ENCODE measurements at regions not wholly inside any gene's neighbourhood (a gene's known extent, or its start where the extent isn't known, plus 50 kb on each side); places are given as distances from the start of the nearest gene placed in this dataset.
A peak's percentile ranks its signal among the peaks of the same experiment; 100 is the strongest.

DNA sequence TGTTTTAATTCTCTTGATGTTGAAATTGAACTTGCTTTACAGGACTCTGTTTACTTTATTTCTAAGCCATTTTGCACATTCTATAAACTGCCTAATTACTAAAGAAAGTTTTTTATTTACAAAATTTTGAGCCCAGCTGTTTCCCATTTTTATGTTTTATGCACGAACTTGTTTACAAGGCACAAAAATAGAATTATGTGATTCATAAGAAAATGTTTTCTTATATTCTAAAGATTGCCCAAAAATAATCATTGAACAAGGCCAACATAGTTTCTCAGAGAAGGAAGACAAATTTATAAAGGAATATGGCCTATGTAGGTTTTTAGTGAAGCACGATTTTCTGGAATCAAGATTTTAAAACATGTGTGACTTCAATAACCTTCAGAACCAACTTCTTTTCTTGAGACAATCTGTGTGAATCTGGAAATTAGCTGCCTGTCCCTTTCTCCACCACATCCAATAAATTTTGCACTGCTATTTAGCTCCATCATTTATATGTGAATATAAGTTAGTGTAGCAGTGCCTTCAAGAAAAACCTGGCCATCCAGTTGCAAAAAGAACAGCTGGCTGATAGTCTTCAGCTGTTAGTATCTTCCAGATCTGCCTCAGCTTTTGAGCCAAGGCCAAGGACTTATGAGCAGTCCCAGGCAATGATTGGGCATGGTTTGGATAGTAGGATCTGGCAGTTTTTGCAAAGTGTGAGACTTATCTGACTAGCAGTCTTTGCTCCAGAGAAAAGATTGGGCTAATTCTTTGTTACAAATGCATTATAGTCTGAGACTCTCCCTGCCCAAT, 253.2 kb upstream of the COL3A1 start:
- DNase-seq, result peak; percentile 58

DNA sequence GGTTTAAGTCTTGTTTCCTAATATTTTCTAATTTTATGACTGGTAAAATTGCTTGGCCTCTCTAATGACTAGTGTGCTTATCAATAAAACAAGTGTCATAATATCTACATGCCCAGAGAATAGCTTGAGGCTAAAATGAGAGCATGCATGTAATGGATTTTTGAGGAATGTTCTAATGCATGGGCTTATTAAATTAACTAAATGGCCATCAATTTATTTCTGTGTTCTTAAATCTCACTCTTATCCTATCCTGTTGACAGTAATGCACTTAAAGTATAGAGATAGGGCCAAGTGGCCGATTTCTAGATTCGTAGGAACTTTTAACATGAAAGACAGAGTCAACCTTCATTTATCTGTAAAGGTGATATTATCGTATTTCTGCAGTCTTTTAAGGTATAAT, 252.4 kb upstream of the COL3A1 start:
- DNase-seq, result no peak

DNA sequence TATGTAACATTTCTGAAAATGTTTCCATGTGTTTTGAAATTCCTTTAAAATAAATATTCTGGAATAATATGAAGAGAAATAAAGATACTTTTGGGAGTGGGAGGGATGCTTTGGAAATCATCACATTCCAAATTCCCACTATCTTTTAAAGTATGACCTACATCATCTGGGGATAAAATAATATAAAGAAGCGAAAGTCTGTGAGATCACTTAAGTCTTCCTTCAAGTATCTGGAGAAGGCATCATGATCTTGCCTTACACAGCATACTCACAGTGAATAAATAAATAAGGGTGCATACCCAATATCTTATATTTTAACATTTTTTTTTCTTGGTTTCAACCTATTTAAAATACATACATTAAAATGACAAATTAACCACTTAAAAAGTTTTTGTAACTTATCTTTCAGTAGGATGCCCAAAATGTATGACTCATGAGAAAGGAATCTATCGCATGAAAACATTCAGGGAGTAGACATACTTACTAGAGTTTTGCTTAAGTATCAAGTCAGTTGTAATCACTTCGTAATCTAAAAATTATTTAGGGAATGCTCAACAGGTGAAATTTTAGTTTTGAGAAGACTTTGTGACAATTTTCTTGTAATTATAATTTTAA, 248.3 kb upstream of the COL3A1 start:
- DNase-seq, result peak; percentile 52

DNA sequence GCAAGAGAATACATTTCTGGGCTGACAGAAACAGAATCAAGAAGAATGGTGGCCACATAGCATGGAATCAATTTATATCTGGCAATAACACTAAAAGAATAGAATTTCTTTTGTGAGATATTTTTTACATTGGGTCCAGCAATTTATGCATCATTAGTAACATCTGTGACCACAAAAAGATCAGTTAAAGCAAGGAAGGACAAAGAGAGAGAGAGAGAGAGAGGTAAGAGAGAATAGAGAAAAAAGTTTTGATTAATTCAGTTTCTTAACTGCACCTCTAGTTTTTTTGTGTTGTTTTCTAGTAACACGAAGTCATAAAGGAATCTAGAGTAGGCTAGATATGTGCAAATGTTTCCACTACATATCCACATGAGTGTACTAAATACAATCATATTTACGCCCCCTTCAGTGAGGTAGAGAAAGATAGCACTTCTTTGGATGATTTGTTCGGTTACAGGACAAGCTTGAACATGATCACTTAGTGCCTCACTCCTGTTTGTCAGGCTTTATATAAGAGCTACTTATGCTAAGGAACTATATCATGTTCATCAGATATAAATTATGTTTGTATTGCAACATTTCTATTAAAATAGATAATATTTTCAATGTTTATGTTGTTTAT, 247.4 kb upstream of the COL3A1 start:
- DNase-seq, result peak; percentile 73

DNA sequence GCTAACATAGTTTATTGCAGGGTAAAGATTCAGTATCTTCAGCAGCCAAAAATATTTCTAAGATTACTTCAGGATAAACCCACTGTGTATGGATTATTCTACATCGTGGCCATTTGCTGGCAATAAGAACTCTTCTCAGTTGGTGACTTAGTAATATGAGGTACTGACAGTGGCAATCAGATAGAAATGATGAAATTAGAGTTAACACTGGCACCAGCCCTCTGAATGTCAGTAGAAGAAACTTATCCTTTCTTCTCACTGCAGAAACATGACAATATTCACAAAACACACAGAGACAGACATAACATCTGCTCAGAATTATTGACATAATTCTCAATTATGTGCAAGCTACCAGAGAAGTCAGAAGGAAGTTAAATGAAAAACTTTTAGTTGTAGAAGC, 246.3 kb upstream of the COL3A1 start:
- DNase-seq, result peak; percentile 82

DNA sequence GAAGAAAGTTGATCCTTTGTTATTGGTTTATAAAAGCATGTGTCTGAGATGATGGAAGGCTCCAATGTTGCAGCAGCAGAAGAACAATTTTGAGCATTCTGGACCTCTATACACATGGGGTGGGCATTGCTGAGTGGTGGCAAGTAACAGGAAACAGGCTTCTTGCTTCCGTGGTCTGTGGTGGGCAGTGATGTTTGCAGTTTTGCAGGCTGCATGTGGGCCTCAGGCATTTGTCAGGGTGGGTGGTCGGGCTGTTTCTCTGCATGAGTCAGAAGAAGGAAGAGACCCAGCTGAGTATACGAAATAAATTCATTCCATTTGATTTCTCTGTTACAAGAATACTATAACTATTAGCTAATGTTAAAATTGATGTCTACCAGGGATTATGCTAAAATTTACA, 239.5 kb upstream of the COL3A1 start:
- DNase-seq, result peak; percentile 63

DNA sequence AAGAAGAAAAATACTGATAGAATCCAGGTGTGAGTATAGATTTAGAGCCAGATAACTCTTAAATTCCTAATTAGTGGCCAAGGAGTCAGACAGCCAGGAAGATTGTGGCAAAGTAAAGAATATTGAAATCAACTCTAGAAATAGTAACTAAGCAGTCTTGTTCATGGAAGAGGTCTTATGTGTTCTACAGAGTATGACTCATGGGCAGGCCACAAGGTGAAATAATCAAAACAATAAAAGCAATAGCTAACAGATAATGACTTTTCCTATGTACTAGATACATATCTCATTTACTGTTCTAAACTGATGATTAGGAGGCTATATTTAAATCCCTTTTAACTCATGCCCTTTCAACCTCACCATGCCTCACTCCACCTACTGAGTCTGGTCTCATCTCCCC, 227.4 kb upstream of the COL3A1 start:
- no peak for DNase-seq

DNA sequence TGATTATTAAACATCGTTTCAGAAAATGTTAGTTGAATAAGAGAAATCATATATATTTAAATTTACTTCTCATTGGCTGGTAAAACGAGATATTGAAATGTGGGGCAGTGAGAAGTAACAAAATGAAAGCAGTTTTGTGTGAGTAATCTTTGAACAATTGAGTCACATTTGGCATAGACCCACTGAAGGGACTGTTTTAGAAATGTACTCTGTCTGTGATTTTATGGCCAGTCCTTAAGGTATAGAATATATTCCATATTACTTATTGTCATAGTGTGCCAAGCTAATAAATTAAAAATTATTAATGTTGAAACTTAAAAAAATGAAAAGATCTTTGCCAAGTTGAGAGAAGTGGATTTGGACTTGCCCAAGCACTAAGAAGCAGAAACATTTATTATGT, 222.4 kb upstream of the COL3A1 start:
- DNase-seq, result peak; percentile 78

DNA sequence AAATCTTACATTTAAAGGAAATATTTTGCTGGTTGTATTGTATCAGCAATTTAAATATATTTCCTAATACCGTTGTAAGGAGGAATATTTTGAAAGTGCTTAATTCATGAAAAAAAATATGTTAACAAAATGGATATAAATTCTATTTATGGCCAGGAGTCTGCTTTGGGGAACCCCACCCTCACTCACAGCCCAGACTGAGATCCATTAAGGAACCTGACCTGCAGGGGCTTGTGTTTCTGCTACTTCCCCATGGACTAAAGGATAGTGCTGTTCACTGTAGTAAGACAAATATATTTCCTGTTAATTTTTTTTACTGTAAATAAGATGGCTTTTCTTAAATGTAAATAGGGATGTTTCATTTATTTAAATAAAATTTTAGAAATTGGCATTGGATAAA, 221.9 kb upstream of the COL3A1 start:
- DNase-seq, result peak; percentile 59

DNA sequence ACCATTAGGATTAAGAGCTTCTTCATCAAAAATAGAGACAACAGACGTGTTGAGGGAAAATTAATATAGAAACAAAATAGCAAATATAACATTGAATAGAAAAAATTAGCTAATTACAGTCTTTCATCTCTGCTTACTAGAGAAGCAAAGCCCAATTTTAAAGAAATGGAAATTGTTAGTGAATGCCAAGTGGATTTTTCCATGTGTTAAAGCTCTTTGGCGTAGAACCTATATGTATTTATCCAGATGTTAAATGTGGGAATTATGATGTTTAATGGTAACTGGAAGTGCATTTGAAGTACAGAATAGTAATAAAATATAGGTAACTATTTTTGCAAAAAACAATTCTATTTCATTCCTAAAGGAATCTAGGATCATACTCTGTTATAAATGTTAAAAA, 212.0 kb upstream of the COL3A1 start:
- DNase-seq, result no peak

DNA sequence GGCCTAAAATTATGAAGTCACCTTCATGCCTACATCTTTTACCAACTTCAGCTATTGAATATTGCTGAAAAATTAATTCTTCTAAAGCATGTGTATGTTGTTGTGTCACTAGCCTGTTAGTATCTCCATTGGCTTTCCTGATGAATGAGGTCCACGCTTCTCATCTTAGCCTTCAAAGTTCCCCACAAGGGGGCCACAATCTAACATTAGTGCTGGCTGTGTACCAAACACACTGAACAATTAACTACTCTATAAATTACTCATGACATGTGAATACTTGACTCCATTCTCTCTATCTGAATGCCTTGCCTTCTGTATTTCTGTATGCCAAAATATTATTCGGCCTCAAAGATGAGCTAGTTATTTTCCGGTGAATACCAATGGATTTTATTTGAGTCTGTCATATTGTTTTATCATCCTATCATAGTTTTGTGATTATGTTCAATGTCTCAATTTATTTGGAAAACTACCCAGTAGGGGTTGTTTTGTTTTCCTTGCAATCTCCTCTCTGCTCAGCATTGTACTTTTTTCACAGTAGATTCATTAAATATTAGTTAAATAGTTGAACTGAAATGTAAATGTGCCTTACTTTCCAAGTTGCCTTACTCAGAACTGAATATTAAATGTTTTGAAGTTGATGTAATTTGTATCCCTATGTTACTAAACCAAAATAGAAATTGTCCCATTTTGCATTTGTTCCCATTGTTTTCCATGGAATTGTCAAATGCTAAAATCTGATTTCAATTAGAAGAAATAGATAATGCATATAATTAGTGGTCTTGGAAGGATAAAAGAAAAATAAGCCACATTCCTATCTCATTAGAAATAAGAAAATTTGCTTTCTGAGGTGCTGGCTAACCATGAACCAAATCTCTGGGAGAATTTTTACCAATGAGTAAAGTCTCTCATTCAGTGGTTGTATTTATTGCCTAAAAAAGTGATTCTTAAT, 208.4 kb upstream of the COL3A1 start:
- DNase-seq, result peak; percentile 69

DNA sequence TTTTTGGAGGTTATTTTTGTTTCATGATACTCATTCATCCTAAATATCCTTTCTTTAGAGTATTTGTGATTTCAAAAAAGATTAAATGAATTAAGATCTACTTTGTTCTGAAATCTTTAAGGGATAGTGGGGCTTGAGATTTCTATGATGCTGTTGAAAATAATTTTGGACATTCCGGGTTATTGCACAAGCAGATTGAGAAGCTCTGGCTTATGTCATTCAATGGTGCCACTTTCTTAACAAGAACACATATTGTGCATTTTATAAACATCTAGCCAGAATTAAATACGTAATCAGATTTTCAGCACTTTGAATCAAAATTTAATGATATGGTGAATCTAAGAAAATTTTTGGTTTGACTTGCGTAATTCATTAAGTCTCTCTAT, 207.7 kb upstream of the COL3A1 start:
- peak; percentile 60 for DNase-seq

DNA sequence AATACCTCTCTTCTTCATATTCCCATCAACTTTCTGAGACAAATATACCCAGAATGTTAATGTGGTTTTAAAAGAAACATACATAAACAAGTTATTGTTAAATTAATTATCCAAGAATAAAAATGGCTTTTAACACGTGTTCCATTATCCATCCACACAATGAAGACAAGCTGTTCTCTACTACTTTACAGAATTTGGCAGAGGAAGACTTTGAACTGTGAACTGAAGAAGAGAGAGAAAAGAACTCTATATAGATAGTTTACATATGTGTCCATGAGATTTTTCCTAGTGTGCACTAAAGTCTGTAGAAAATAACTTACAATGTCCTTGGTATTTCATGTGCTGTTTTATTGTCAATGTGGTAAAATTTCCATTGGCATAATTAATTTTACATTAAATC, 207.0 kb upstream of the COL3A1 start:
- peak; percentile 81 for DNase-seq

DNA sequence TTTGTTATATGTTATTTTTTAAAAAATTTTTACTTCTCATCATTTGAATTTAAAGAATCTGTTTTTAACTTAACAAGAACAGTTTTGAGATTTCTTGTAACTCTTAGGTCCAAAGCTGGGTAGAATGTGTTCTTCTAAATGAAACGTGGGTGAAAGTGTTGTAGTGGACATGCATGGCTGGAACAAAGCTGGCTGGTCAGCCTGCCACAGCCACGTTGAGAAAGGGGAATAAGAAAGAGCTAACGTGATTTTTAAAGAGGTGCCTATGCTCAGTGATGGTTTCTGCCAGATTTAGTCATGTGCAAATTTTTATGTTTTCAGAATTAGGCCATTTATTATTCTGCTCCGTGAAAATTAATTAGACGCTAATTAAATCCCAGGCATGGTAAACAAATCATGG, 203.9 kb upstream of the COL3A1 start:
- DNase-seq, result no peak

DNA sequence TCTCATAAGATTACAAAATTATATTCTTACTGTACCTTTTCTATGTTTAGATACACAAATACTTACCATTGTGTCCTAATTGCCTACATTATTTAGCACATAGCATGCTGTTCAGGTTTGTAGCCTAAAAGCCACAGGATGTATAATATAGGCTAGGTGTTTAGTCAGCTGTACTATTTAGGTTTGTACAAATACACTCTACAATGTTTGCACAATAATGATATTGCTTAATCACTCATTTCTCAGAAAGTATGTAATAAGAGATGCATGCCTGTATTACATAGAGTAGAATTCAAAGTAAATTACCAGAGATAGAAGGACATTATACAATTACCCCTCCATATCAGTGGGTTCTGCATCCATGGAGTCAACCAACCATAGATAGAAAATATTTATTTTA, 201.1 kb upstream of the COL3A1 start:
- DNase-seq, result no peak

DNA sequence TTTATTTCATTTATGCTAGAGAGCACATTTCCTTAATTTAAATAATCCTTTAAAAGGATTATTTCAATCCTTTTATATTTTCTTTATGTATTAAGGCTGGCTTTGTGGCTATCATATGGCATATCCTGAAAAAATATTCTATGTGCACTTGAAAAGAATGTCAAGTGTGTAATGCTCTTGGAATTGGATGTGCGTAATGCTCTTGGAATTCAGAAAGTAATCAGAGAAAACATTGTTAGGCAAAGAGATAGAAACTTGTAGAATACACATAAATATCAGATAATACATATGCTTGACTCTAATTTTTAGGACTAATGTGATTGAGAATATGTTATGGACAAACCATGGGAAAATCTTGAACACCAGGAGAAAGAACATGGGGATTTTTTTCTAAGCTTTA, 197.5 kb upstream of the COL3A1 start:
- peak; percentile 43 for DNase-seq

DNA sequence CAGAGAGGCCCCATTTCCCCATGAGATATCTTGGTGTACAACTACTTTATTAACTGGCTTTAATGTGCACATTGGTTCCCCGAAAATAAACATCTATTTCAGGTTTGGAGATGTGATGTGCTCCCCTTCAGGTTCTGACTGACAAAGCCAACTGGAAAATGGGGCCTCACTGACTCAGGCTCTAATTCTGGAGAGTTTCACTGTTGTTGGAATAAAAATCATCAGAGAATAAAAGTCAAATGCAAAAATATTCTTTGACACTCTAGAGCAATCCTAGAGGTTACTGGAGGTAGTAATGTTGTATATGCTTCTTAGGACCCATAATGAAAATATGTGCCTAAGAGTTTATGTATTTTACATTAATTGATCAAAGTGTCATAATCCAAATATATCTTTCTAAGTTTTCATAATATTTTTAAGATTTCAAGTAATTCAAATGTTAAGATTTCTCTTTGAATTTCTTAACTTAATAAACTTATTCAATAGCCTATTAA, 189.9 kb upstream of the COL3A1 start:
- no peak for DNase-seq

DNA sequence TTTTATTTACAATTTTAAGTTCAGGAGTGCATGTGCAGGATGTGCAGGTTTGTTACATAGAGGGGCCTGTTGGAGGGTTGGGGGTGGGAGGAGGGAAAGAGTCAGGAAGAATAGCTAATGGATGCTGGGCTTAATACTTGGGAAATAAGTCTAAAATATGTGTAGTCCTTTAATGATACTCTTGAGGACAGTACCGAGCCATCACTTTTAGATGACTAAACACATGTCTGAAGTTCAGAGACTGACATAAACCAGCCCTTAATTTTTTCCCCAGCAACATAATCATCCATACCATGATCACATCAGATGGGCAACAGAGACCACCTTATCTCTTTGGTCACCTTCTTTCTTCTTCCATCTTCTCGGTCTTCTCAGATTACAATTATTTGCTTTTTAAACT, 189.1 kb upstream of the COL3A1 start:
- no peak for DNase-seq

DNA sequence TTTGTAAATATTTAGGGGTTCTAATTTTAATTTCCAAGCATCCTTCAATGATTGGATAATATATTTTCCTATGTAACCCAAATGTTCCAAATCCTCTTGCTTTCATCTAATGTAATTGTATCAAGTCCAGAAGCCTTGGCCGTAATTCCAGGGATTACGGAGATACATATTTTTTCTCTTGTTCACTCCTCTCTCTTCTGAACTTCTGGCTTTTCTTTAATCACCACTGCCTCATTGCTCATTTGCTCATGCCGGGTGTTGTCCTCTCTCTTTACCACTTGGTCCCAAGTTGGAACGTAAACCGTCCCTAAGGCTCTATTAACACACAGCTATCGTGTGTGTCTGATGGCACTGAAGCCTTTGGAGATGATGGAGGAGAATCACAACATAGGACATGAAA, 188.7 kb upstream of the COL3A1 start:
- DNase-seq, result no peak

DNA sequence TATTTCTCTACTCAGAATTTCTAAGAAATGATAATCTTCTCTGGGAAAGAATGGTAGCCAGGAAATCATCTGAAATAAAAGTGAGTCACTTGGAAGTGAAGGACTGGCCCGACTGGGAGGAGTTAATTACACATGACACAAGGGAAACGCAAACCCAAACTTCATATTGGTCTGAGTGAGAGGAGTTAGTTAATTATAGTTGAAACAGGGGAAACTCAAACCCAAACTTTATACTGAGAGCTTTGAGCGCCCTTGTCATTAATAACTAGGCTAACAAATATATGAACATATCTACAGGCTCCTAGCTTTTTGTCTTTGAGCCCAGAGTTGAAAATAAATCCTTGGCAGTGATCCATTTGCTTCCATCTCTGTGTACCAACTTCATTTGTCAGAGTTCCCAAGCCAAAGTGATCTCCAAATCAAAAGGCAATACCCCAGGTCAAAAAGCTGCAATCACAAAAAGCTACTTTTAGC, 187.8 kb upstream of the COL3A1 start:
- DNase-seq, result no peak

DNA sequence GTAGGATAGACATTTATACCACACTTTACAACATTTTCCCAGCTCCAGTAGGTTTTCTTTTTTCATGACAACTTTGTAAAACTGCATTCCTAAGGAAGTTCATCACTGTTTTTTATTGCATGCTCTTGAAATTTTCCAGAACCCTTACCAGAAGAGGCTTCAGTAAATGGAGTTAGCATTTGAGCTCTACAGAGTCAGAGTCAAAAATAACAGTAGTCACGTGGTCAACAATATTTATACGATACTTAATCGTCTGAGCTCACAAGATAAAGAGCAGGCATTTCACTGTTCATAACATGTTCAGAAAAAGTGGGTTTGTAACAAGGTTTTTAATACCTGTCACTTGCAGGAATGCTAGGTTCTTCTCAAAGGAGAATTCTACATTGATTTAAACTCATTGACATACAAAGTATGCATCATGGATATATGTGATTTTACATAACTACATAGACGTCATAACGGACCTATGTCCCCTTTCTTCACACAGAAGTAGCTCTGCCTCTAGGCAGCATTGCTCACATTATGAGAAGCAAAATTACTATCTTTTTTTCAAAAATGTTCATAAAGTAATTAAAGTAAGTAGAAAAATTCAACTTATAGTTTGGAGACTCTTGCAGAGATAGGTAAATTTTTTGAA, 187.0 kb upstream of the COL3A1 start:
- DNase-seq, result peak; percentile 81
